A549 (cell line): ENCODE measurements at regions not wholly inside any gene's neighbourhood (a gene's known extent, or its start where the extent isn't known, plus 50 kb on each side); places are given as distances from the start of the nearest gene placed in this dataset.

Source experiments
- BHLHE40 ChIP-seq: IDR thresholded peaks from 2 replicates; pipeline ENCODE4 v1.6.1; 2012; ENCODE audit warnings: low read depth, low read length, inconsistent platforms
- CBX2 ChIP-seq: fragments of 200-600 bp; sonication (generic); IDR thresholded peaks from 2 replicates; pipeline ENCODE4 v1.6.1; 2016; ENCODE audit warnings: low read depth, mild to moderate bottlenecking, borderline replicate concordance
- CEBPB ChIP-seq, 2 experiments: fragments of >200 bp in 1 of 2; sonication (Bioruptor Twin) in 1 of 2; formaldehyde crosslinking in 1 of 2; IDR thresholded peaks; 2 replicates each; pipeline ENCODE4 v1.6.1; 2012 to 2016
- CTCF ChIP-seq: fragments of >200 bp; sonication (Bioruptor Twin); formaldehyde crosslinking; IDR thresholded peaks from 3 replicates; pipeline ENCODE4 v1.5.1; 2016
- E2F6 ChIP-seq: IDR thresholded peaks from 2 replicates; pipeline ENCODE4 v1.6.1; 2012; ENCODE audit warnings: low read depth, borderline replicate concordance
- ELK1 ChIP-seq: fragments of 150-350 bp; IDR thresholded peaks from 2 replicates; pipeline ENCODE4 v1.6.1; 2014; ENCODE audit warnings: low read depth, mild to moderate bottlenecking, low read length
- MAFK ChIP-seq: fragments of 450-650 bp; IDR thresholded peaks from 2 replicates; pipeline ENCODE4 v1.6.1; 2014; ENCODE audit not compliant: partially characterized antibody
- NFE2L2 ChIP-seq: fragments of 150-350 bp; conservative IDR thresholded peaks from 2 replicates; pipeline ENCODE4 v1.6.1; 2014; ENCODE audit warnings: low read length
- POLR2A ChIP-seq: IDR thresholded peaks from 2 replicates; pipeline ENCODE4 v1.6.1; 2012; ENCODE audit warnings: mild to moderate bottlenecking, low read length
- RCOR1 ChIP-seq: fragments of 150-350 bp; IDR thresholded peaks from 2 replicates; pipeline ENCODE4 v1.6.1; 2014; ENCODE audit warnings: antibody characterized with exemption, low read length, low read depth
- SMC3 ChIP-seq: fragments of >200 bp; sonication (Bioruptor Twin); formaldehyde crosslinking; IDR thresholded peaks from 3 replicates; pipeline ENCODE4 v1.6.1; 2018; ENCODE audit warnings: inconsistent platforms
- ZSCAN20 ChIP-seq: fragments of 250-450 bp; sonication (Bioruptor Pico); IDR thresholded peaks from 2 replicates; pipeline ENCODE4 v1.8.0; 2022; ENCODE audit warnings: mild to moderate bottlenecking, moderate library complexity
- TF ChIP-seq, protein P1 (sequence below): fragments of 450-650 bp; IDR thresholded peaks from 2 replicates; pipeline ENCODE4 v1.6.1; 2014; ENCODE audit warnings: antibody characterized with exemption

DNA sequence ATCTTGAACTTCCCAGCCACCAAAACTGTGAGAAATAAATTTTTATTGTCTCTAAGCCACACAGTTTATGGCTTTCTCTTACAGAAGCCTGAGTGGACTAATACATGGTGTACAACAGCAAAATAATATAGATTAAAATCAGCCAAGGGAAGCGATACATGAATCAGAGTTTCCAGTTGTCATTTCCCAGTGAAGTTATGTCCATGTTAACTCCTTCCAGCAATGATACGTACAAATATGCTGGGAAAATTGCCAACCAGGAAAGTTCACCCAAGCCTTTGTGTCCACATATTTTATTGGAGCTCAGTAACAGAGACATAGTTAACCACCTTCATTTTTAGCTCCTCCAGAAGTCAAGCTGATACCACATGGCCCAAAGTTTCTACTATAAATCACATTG, 280.9 kb upstream of the KCNMB2 start:
- TF ChIP-seq POLR2A (no peak), CBX2 (no peak), CTCF (no peak), CEBPB (IDR thresholded peaks at IDR 0.05) (no peak), ZSCAN20 (CRISPR knock-in tag) (no peak), SMC3 (no peak), E2F6 (no peak), RCOR1 (no peak), MAFK (no peak), BHLHE40 (no peak), NFE2L2 (no peak), ELK1 (no peak)
- TF ChIP-seq, protein P1, sequence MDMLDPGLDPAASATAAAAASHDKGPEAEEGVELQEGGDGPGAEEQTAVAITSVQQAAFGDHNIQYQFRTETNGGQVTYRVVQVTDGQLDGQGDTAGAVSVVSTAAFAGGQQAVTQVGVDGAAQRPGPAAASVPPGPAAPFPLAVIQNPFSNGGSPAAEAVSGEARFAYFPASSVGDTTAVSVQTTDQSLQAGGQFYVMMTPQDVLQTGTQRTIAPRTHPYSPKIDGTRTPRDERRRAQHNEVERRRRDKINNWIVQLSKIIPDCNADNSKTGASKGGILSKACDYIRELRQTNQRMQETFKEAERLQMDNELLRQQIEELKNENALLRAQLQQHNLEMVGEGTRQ = no peak
